Activated CD4-positive, alpha-beta T cell treated with anti-CD3 and anti-CD28 coated beads for 4 hours (primary cell): ENCODE measurements at regions not wholly inside any gene's neighbourhood (a gene's known extent, or its start where the extent isn't known, plus 50 kb on each side); places are given as distances from the start of the nearest gene placed in this dataset.
"Not testable (repeated sequence)": the region's sequence is repeated elsewhere in the genome, so short reads cannot be mapped to it uniquely, and the experiment has no call there.

Experiments
- DNase-seq, 2 donors: peaks; one replicate each; pipeline ENCODE4 v3.0.0-alpha.2; 2020

- DNase-seq: no peak
Measured at GRCh38 chr5:92977846-92978540, 603.0 kb downstream of the NR2F1-AS1 start.

- DNase-seq: no peak
Measured at GRCh38 chr5:92976156-92976555, 604.9 kb downstream of the NR2F1-AS1 start.

- DNase-seq: no peak
Measured at GRCh38 chr5:92969781-92970237, 611.2 kb downstream of the NR2F1-AS1 start.

- no peak for DNase-seq
Measured at GRCh38 chr5:92969191-92969780, 611.7 kb downstream of the NR2F1-AS1 start.

GRCh38 chr5:92963800-92964199 is 617.2 kb downstream of the NR2F1-AS1 start:
- DNase-seq: no peak

- DNase-seq: no peak
Measured at GRCh38 chr5:92962752-92963151, 618.3 kb downstream of the NR2F1-AS1 start.

- no peak for DNase-seq
Measured at GRCh38 chr5:92956886-92957285, 624.1 kb downstream of the NR2F1-AS1 start.

- DNase-seq: no peak
Measured at GRCh38 chr5:92952243-92952642, 628.8 kb downstream of the NR2F1-AS1 start.

GRCh38 chr5:92951746-92952145 is 629.3 kb downstream of the NR2F1-AS1 start:
- DNase-seq: no peak

- DNase-seq: no peak
Measured at GRCh38 chr5:92946546-92946945, 634.5 kb downstream of the NR2F1-AS1 start.

GRCh38 chr5:92945605-92946097 is 635.4 kb downstream of the NR2F1-AS1 start:
- DNase-seq: no peak

GRCh38 chr5:92944903-92945604 is 636.0 kb downstream of the NR2F1-AS1 start:
- no peak for DNase-seq

- DNase-seq: no peak
Measured at GRCh38 chr5:92944337-92944736, 636.7 kb downstream of the NR2F1-AS1 start.

- DNase-seq: no peak
Measured at GRCh38 chr5:92942762-92943161, 638.3 kb downstream of the NR2F1-AS1 start.

GRCh38 chr5:92941806-92942205 is 639.2 kb downstream of the NR2F1-AS1 start:
- DNase-seq: no peak

GRCh38 chr5:92939428-92939827 is 641.6 kb downstream of the NR2F1-AS1 start:
- no peak for DNase-seq

- not testable (repeated sequence) for DNase-seq
Measured at GRCh38 chr5:92937396-92937795, 643.6 kb downstream of the NR2F1-AS1 start.

- DNase-seq: no peak
Measured at GRCh38 chr5:92930057-92930456, 651.0 kb downstream of the NR2F1-AS1 start.

- DNase-seq: no peak
Measured at GRCh38 chr5:92927291-92927778, 653.7 kb downstream of the NR2F1-AS1 start.

- DNase-seq: no peak
Measured at GRCh38 chr5:92923885-92924284, 657.1 kb downstream of the NR2F1-AS1 start.

GRCh38 chr5:92922231-92922967 is 658.6 kb downstream of the NR2F1-AS1 start:
- DNase-seq: no peak

- DNase-seq: no peak
Measured at GRCh38 chr5:92917044-92917443, 664.0 kb downstream of the NR2F1-AS1 start.

- DNase-seq: no peak
Measured at GRCh38 chr5:92916036-92916435, 665.0 kb downstream of the NR2F1-AS1 start.
